Fibroblast of mammary gland (primary cell): ENCODE measurements at regions not wholly inside any gene's neighbourhood (a gene's known extent, or its start where the extent isn't known, plus 50 kb on each side); places are given as distances from the start of the nearest gene placed in this dataset.

Experiments used
- DNase-seq: peaks from one replicate; pipeline ENCODE4 v3.0.0-alpha.2; 2010; ENCODE audit warnings: low read depth
- H3K4me3 ChIP-seq: 2 replicates; pipeline ENCODE4 v1.5.1; 2011; ENCODE audit warnings: low read depth, mild to moderate bottlenecking, low read length, moderate library complexity; ENCODE audit not compliant: control insufficient read depth
- CTCF ChIP-seq: conservative IDR thresholded peaks from 2 replicates; pipeline ENCODE4 v1.5.1; 2011; ENCODE audit warnings: low read depth, low read length, inconsistent platforms; ENCODE audit not compliant: control insufficient read depth, insufficient read depth

DNA sequence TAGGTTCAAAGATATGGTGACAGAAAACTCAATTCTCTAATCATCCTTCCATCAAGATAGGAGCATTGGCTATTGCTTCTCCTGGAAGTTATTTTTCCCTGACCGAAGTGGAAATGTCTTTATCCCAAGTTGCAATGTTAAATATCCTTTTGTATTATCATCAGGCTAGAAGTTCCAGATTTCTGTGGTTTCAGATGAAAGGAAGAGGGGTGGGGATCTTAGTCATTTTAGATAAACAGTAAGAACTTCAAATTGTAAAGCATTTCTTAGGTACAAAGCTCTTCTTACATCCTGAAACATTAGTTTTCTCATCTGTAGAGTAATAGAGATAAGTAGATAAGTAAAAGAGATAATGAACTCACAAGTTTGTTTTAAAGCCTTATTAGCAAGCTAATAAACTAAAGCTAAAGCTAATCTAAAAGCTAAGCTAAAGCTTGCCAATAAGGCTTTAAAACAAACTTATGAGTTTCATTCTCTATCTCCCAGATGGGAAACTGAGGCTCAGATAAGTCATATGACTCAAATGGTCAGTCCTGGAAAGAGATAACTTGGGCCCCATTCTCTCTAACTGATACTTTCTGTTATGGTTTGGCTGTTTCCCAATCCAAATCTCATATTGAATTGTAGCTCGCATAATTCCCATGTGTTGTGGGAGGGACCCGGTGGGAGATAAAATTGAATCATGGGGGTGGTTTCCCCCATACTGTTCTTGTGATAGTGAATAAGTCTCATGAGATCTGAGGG is 99.2 kb upstream of the KCNK2 start:
- no peak overlapping the region for H3K4me3 ChIP-seq
- TF ChIP-seq CTCF = no peak
- DNase-seq = peak; percentile 66

DNA sequence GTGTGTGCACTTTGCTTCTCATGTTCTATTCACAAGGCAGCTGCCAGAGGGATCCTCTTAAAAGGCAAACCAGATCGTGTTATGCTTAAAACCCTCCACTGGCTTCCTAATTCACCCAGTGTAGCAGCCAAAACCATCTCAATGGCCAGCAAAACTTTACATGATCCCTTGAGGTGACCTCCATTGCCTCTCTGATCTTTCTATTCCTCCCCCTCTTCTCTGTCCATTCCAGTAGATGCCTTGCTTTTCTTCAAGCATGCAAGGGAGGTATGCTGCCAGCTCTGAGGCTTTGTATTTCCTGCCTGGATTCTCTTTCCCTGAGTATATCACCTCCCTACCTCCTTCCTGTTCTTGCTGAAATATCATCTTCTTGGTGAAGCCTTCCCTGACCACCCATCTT is 93.2 kb upstream of the KCNK2 start:
- no peak for TF ChIP-seq CTCF
- H3K4me3 ChIP-seq = no peak overlapping the region
- DNase-seq = peak; percentile 59

DNA sequence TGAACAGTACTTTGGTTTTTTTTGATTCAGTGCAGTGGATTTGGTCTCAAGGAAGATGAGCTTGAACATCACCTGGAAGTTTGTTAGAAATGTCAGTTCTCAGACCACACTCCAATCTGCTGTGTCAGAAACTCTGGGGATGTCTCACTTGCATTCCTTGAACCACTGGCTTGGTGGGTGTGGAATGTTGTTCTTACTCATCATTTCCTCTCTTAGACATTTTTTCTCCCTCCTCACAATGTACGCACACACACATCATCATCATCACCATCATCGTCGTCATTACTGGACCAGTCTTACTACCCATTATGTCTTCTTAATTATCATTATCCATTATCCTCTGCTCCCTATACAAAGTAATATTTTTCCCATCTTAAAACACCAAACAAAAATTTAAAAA is 91.9 kb upstream of the KCNK2 start:
- no peak for TF ChIP-seq CTCF
- DNase-seq = peak; percentile 99
- H3K4me3 ChIP-seq = no peak overlapping the region

DNA sequence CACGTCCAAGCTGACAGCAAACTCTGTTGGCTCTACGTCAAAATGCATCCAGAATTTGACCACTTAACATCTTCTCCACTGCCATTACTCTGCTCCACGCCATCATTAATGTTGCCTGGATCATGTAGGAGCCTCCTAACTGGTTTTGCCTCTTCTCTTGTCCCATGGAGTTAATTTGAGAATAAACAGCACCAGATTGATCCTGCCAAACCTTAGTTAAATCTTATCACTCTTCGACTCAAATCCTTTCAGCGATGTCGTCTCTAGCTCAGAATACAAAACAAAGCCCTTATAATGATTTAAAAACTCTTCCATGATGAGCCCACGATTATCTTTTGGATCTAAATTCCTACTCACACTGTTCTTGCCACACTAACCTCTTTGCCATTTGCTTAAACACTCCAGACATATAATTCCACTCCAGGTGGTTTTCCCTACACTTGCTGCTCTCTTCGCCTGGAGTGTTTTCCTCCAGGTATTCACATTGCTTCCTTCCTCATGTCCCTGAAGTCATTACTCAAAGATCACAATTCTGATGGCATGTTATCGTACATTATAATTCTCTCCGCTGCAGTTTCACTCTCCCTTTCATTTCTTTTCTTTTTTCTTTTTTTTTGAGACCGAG is 90.7 kb upstream of the KCNK2 start:
- DNase-seq = no peak
- TF ChIP-seq CTCF = no peak
- no peak overlapping the region for H3K4me3 ChIP-seq

DNA sequence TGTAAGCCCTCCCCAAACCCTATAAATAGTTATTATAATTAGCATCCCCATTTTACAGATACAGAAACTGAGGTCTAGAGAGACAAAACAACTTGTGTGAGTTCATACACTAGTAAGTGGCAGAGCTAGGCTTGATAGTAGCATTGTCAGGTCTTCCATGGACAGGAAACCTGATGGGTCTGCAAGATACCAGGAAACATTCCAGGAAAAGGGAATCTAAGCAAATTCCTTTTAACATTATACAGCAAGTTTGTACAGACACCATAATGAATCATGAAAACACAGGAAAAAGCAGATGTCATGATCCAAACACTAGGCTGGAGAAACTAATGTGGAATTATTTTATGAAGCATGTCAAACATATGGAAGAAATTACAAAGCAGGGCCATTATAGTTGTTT is 89.1 kb upstream of the KCNK2 start:
- DNase-seq = peak; percentile 85
- no peak overlapping the region for H3K4me3 ChIP-seq
- no peak for TF ChIP-seq CTCF

DNA sequence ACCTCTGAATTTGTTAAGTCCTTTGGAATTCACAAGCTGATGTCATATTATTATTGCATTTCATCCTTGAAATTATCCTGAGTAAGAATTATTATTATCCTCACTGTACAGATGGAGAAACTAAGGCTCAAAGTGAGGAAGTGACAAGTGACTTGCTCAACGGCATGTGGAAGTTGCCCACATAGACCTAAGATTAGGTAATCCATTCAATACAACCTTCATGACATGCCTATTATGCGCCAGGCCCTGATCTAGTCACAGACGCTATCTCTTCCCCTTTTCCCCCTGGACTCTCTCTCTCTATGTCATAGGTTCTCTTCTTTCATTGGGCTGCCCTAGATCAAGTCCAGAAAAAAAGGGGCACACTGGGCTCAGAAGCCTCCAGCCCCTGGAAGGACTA is 84.9 kb upstream of the KCNK2 start:
- DNase-seq = no peak
- TF ChIP-seq CTCF = no peak
- H3K4me3 ChIP-seq = no peak overlapping the region

- no peak for TF ChIP-seq CTCF
Measured at GRCh38 chr1:215001419-215002021, 81.0 kb upstream of the KCNK2 start.

More at GRCh38 chr1:215001419-215002021, 81.0 kb upstream of the KCNK2 start:
- H3K4me3 ChIP-seq = no peak overlapping the region
- peak; percentile 16 for DNase-seq
